Fibroblast of skin of right quadriceps (primary cell): ENCODE measurements at regions not wholly inside any gene's neighbourhood (a gene's known extent, or its start where the extent isn't known, plus 50 kb on each side); places are given as distances from the start of the nearest gene placed in this dataset.
"Not testable (repeated sequence)": the region's sequence is repeated elsewhere in the genome, so short reads cannot be mapped to it uniquely, and the experiment has no call there.

Experiments used
- DNase-seq: peaks from one replicate; pipeline ENCODE4 v3.0.0-alpha.2; 2013

DNA sequence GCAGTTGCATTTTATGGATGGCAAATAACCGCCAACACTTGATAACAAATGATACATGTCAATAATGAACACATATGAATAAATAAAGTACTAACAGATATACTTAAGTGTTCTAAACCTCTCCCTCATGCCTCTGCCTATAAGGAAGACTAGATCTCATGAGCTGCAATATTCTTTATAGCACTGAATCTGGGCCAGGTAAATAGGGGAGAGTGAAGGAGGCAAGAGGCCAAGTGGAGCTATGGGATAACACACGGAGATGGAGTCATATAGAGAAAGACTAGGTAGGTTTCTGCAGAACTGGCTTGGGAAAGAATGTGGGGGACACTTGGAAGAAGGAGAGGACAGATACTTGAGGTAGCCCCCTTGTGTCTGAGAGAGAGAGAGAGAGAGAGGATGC, 354.2 kb upstream of the CFAP20DC start:
- no peak for DNase-seq

DNA sequence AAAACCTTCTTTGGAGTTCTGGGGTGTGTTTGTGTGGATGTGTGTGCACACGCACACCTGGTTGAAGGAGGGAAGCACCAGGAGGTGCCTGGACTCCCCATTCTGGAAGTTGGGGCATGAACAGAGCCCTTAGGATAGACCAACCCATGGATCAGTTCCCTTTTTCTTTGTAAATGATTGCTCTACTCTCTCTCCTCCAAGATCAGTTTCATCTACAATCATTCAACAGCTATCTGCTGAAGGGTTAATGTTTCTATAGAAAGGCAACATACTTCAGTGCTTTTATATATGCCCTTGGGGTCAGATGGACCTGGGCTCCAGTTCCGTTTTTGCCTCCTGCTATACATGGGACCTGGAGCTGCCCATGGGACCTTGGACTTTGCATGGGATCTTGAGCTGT, 352.1 kb upstream of the CFAP20DC start:
- no peak for DNase-seq

DNA sequence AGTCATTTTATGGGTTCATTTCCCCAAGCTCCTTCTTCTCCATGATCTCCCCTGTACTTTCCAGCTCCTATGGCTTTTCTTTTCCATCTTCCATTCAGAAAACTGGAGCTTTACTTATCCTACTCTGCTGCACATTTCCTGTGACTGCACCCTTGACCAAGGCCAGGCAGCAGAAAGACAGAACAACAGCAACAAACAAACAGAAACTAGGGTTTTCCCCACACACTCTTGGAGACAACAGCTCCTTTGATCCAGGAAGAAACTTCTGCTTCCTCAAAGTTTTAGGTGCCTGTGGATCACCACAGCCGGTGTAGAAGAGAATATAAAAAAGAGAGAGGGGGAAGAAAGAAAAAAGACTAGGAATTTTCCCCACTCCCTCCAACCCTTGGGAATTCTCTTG, 342.3 kb upstream of the CFAP20DC start:
- DNase-seq: no peak

DNA sequence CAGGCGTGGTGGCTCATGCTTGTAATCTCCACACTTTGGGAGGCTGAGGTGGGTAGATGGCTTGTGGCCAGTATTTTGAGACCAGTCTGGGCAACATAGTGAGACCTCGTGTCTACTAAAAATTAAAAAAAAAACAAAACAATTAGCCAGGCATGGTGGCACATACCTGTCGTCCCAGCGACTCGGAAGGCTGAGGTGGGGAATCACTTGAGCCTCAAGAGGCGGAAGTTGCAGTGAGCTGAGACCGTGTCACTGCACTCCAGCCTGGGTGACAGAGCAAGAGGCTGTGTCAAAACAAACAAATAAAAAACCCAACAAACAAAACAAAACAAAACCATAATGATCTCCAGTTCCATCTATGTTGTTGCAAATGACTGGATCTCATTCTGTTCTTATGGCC, 341.3 kb upstream of the CFAP20DC start:
- no peak for DNase-seq

DNA sequence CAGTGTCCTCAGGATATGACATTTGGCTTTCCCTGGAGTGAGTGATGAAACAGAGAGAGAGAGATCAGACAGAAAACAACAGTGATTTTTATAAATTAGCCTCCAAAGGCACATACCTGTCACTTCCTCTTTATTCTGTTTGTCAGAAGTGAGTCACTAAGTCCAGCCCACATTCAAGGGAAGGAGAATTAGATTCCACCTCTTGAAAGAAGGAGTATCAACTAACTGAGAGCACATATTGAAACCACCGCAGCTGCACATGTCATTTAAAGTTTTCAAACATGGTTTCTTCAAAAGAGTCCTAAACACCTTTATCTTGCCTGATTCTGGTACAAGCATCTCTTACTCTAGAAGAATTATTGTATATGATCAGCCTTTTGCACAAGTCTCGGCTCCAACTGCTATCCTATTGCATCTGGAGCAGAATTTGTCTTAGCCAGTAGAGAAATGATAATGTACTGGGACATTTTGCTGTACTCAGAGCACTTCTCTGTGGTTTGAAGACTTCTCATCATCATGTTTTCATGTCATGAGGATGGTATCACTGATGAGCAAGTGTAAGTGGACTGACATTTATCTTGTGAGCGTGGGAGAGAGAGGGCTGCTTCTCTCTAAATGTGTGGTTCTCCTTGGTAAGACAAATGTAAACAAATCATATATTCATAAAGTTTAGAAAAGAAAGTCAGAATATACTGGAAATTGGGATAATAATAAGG, 338.9 kb upstream of the CFAP20DC start:
- no peak for DNase-seq

DNA sequence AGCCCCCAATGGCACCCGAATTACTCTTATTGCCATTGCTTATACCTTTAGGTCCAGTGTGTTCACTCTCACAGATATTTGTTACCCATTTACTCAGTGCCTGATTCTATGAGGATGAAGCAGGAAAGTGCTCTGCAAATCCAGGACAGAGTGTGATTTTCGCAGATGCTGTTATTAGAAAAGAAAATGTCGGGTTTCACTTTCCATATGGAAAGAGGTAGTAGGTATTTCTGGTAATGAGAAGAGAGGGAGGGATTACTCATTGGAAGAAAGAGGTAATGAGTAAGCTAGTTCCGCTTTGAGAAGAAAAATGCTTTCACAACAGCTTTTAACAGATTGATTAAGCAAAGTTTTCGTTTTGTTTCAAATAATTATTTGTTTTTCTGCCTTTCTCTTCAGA, 336.3 kb upstream of the CFAP20DC start:
- no peak for DNase-seq

DNA sequence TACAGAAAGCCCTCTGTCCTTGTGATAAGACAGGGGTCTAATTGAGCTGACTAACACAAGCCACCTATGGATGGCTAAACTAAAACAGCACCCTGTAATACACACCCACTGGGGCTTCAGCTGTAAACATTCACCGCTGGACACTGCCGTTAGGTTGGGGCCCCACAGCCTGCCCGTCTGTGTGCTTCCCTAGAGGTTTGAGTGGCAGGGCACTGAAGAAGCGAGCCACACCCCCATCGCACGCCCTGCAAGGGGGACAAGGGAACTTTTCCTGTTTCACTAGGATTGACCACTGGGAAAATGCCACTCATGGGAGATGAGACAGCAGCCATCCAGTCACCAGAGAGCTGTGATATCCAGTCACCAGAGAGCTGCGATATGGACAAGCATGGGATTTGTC, 335.7 kb upstream of the CFAP20DC start:
- no peak for DNase-seq

DNA sequence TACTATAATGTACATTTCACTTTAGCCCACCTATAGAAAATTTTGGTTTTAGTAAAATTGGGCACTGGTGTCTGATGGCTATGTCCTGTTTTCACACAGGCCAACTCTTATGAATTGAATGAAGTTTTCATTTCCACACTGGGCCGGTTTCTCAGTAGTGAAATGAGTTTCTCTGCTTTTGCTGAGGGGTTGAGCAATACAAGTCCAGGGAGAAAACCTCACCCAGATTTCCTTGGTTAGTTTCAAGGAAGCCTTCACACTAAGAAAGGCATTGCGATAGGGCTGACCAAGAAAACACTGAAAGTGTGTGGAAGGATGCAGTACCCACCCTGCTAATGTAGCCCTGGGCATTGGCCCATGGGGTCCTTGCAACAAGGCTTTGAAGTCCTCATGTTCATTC, 331.5 kb upstream of the CFAP20DC start:
- DNase-seq: no peak

DNA sequence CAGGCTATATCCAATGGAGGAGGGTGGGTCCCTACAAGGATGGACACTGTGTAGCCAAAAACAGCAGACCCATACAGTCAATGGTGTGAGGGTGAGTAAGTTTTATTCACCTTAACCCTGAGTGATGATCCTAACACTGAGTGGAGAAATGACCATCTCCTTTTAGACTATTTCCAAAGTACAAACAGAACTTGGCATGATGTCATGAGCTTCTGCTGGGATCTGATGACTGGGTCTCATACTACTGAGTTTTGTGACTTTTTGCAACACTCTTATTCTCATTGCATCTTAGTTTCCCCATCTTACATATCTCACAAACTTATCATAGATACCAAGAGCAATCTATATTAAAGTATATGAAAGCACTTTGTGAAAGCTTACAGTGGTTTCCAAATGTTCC, 330.3 kb upstream of the CFAP20DC start:
- no peak for DNase-seq

DNA sequence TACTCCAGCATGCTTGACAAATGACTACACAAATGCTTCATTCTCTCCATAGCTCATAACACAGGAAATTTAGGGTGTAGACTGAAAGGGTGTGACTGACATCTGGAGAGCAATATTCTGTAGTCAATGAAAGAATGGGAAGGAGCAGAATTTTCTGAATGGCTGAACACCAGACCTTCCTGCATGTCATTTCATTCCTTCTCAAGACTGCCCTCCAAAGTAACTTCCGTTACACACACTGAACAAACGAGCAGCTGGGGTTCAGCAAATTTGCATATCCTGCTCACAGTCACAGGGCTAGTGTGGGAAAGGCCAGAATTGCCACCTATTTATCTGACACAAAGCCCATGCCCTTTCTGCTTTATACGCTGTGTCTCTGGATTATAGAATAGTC, 325.0 kb upstream of the CFAP20DC start:
- DNase-seq: no peak

DNA sequence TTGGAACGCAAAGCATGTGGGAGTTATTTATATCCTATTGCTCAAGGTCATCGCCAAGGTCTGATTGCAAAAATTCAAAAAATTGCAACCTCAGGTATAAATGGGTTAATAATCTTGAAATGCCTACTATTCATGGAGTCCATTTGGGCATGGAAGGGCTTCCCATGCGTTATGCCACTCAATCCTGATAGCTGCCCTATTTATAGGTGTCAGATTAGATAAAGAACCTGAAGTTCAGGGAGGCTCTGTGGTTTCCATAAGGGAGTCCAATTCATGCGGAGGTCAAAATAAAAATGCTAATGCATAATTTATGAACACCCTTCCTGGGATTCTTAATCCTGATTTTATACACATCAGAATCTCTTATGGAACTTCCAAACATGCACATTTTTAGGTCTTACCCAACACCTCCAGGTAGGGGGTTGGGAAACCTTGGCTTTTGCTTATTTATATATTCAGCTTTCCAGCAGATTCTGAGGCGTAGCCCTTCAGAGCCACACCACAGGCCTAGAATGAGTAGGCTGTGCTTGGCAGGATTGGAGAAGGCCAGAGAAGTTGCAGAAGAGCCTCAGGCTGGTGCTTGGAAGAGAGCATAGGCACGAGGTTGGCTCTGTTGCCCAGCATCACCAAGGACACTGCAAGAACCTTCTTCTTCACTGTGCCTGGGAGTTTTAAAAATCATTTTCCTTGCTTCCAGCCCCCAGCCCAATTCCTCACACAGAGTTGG, 324.4 kb upstream of the CFAP20DC start:
- no peak for DNase-seq

DNA sequence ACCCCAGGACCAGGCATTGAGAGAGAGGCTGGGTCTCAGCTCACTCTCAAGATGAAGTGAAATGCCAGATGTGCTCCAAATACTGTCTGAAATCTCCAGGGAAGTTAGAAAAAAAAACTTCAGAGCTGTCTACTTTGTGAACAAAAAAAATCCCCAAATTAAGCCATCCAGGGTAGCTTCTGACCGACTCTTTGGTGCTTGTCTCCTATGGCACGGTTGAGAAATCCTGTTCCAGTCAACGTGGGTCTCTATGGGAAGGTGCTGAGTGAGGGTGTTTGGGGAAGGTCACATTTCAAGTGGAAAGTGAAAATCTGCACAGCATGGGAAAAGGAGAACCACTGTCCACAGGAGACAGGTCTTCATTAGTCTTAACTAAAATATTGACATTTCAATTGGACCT, 322.5 kb upstream of the CFAP20DC start:
- DNase-seq: no peak

DNA sequence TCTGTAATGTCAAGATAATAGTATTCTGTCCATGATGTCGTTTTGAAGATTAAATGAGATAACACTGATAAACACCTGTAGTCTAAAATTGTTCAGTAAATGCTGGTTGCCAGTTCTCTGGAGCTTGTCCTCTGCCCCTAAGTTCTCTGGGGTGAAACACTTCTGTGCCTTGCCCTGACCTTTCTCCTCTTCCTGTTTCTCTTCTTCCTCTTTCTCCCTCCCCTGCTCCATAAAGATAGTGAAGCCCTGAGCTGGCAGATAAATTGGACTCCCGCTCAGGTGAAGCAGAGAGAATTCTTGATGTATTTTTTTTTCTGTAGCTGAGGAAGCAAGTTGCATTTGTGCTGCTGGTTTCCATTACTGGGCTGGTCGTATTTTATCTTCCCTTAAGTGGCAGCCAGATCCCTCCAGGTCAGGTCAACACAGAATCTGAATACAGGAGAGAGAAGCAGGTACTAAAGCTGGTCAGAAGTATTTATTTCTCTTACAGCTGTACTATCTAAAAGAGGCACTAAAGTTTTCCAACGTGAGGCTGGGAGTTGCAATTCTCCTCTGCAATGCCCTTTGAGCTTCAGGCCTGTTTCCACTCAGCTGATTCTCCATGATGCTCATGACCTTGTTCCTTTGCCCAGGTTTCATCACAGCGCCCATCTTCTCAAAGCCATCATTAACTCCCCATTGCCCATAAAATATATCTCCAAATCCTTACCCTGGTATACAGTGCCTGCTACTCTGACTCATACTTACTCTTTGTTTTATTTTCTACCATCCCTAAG, 319.3 kb upstream of the CFAP20DC start:
- no peak for DNase-seq

DNA sequence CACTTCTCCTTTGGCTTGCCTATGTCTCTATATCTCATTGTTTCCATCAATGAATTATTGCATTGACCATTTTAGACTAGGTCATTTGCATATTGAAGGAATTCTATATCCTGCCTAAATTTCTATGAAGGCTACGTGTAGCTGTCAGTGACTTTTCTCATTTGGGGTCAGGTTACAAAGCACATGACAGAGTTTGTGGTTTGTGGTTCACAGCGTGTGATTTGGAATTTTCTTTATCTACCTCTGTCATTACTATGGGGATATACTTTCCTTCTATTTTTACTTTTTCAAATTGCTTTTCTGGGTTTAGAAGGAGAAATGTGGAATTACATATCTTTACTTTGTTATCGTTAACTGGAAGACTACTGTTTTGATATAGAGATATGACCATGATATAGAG, 317.3 kb upstream of the CFAP20DC start:
- peak; percentile 68 for DNase-seq

DNA sequence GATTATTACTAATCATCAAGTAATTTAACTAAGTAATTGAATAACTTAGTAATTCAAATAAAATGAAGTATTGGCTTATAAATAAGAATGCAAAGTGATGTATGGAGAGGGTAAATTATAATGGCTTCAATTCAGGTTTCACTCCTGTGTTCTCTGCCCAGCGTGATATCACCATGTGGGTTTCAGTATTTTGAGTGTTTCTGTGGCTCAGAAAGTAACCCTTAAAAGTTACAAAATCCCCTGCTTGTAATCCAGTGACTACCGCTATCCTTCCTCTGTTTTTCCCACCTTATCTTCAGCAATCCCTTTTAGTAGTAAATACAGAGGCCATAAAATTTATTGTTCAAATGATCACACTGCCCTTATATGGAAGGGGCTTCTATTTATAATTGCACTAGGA, 316.4 kb upstream of the CFAP20DC start:
- no peak for DNase-seq

DNA sequence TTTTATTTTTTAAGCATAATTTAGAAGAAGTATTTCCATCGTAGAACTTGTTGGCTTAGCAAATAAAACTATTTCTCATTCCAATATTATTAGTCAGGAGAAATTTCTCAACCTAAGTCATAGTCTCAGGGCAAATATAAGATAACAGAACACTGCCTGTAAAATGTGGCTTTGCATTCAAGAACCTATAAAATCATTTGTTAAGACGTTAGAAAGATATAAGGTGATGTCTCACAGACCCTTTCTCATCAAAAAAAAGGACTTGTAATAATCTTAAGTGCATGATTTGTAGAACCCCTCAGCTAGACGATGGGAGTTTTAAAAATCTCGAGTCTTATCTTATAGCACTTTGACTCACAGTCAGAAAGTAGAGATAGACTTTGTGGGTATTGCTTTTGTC, 314.7 kb upstream of the CFAP20DC start:
- DNase-seq: peak; percentile 13

DNA sequence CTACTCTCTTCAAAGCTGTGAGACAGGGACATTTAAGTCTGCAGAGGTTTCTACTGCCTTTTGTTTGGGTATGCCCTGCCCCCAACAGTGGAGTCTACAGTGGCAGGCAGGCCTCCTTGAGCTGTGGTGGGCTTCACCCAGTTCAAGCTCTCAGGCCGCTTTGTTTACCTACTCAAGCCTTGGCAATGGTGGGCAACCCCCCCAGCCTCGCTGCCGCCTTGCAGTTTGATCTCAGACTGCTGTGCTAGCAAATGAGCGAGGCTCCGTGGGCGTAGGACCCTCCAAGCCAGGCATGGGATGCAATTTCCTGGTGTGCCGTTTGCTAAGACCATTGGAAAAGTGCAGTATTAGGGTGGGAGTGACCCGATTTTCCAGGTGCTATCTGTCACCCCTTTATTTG, 310.5 kb upstream of the CFAP20DC start:
- not testable (repeated sequence) for DNase-seq

DNA sequence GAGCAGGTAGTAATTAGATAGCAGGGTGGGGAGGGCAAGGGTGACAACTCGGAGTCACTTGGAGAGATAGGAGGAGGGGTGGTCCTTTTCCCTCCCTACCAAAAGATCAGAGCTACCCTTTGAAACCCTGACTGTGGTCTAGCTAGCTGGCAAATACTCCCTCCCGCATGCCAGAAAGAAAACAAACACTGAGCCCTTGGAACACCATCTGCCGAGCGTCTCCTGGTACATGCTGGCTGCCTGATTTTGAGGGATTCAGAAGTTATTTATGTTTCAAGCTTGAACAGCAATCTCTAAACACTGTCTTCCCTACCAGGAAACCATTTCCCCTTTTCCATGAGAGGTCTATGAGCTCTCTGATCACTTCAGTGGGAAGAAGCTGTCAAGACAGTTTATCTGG, 291.6 kb upstream of the CFAP20DC start:
- DNase-seq: no peak

DNA sequence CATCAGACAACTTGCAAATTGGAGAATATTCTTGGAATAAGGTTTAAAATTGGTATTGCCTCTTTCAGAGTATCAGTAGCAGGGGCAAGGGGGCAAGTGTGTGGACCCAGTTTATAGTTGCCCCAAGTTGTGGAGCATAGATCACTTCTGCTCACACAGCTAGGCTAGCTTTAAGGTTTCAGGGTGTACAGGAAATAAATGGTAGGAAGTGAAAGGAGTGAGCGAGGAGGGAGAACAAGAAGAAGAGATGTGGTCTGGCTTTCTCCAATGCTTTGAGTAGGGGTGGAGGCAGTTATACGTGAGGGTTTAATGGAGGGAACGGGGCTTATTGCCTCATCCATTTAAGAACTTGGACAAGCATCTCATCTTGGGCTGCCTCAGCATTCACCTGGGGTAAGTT, 290.0 kb upstream of the CFAP20DC start:
- DNase-seq: no peak

DNA sequence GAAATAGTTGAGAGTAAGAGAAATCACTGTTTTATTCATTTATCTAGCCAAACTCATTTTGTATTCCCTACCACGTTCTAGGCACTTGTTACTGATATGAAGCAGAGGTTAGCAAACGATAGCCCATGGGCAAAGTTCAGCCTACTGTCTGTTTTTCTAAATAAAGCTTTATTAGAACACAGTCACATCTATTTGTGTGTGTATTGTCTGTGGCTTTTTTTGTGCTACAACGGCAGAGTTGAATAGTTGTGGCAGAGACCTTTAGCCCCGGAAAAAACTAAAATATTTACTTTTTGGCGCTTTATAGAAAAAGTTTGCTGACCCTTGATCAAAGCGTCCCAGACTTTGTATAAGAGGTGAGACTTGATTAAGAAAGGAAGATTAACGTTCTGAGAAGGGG, 289.1 kb upstream of the CFAP20DC start:
- no peak for DNase-seq

DNA sequence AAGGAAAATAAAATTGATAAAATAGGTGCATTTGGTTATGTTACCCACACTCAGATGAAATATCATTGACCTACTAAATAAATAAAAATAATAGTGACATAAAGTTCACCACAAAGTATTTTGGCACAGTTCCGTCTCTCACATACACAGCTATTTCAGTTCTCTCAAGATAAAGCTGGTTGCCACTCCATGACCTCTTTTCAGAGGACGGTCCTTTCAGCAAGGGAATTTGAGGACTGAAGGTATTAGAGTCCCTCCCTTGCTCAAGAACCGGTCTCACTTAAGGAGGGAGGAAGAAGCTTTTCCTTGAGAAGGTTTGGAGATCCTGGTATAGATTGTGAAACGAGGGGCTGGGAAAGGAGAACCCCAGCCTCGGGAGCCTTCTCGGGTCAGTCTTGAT, 285.5 kb upstream of the CFAP20DC start:
- DNase-seq: no peak

DNA sequence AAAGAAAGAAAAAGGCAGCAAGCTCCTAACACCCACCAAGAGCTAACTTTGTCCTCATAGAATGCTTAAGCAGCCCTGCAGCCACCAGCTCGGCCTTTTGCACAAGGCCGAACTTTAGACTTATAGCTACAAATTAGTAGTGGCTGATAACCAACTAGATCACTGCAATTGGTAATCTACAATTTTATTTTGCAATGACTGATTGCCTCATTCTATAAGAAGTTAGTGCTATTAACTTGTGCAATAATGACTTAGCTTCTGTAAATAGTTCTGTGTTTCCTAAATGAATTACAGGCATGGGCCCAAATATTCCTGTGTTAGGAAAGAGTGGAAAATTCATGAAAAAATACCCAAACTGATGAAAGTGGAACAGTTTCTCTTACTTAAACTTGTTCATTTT, 284.8 kb upstream of the CFAP20DC start:
- DNase-seq: peak; percentile 57

DNA sequence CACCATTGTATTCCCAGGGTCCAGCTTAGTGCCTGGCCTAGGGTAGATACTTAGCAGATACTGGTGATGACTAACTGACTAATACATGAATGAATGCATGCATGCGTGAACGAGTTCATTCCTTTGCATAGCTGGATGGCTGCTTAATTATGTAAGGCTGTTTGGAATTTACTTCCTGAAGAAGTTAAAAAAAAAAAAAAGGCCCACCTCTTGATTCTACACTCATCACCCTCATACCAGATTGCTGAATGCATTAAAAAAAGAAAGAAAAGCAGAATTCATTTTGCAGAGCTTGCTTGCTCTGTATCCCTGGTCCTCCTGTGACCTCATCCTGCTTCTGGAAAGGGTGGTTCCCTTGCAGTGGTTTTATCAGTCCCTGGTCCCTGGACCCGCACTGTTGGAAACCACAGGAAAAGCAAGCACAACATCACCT, 277.6 kb upstream of the CFAP20DC start:
- DNase-seq: peak; percentile 94
